ENCODE measurements at regions not wholly inside any gene's neighbourhood (a gene's known extent, or its start where the extent isn't known, plus 50 kb on each side); places are given as distances from the start of the nearest gene placed in this dataset.

DNA sequence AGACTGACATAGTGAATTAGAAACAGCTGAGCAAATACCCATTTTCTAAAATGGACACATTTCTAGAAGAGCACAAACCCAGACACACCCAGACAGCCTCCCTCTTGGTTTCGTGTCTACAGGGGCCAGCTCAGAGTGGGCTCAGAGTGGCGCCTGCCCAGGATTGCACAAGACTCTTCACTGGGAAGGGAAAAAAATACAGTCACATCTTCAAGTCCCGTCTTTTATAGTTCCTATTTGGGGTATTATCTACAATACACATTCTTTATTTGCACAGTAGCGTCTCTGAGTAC is 246.1 kb upstream of the AFDN start:
- no TSS peak for BruUV-seq (replicated peaks)
- ATAC-seq (no peak), FAIRE-seq (no peak), DNase-seq (ENCODE audit: extremely low read depth in 1 of 4, low spot score in 3 of 4) (no peak)
- H3K9me1 ChIP-seq (ENCODE audit: control insufficient read depth, insufficient read depth, low read length): no peaks in the 10 kb centered on the region
- POLR2A ChIA-PET: no interaction called here
- H3K79me2 ChIP-seq (ENCODE audit: control insufficient read depth, insufficient read depth, low read length): no peaks in the 10 kb centered on the region
- H3K36me3 ChIP-seq (ENCODE audit: control insufficient read depth, insufficient read depth, low read length): no peaks in the 10 kb centered on the region
- H4K20me1 ChIP-seq (replicated peaks; ENCODE audit: control insufficient read depth, insufficient read depth, low read length): no peaks in the 10 kb centered on the region
- no peaks in the 10 kb centered on the region; the same call in none of the 2 replicates for H3K9me3 ChIP-seq (replicated peaks; ENCODE audit: control insufficient read depth, insufficient read depth, low read depth, low read length)
- no peak overlapping the region for H3K9ac ChIP-seq (ENCODE audit: insufficient read depth in 1 of 2, low read depth in 2 of 2, low read length in 2 of 2)
- intact Hi-C loops (cut with micrococcal nuclease): no loop called here
- CTCF ChIA-PET (ENCODE audit: low intra/inter-chr PET ratio): no interaction called here
- no peak overlapping the region for H2AFZ ChIP-seq (ENCODE audit: low read depth, low read length)
- peaks cover 0 to 4% of the 10 kb centered on the region in 2 experiments; a peak in 1 of 5 replicates for H3K4me1 ChIP-seq (replicated peaks in 1 of 2; ENCODE audit: control insufficient read depth in 2 of 2, insufficient read depth in 2 of 2, low read length in 2 of 2)
- 0% methylated on average over 4 of the region's 4 CpGs for WGBS (ENCODE audit: insufficient coverage, low coverage, missing lambda C conversion rate)
- in situ Hi-C loops (cut with MboI): no loop called here
- H3K4me3 ChIP-seq: no peak overlapping the region
- peaks cover 0 to 34% of the 10 kb centered on the region in 2 experiments; a peak in 3 of 5 replicates for H3K27me3 ChIP-seq (ENCODE audit: control insufficient read depth in 2 of 2, insufficient read depth in 2 of 2, low read length in 2 of 2)
- H3K27ac ChIP-seq (ENCODE audit: extremely low read depth, low read depth, low read length): no peak overlapping the region
- H3K4me2 ChIP-seq (ENCODE audit: insufficient read depth, low read length): no peak overlapping the region
- TF ChIP-seq ZNF212 (CRISPR knock-in tag; IDR thresholded peaks at IDR 0.05) (no peak), SMARCA4 (IDR thresholded peaks at IDR 0.05) (no peak), CHD1 (IDR thresholded peaks at IDR 0.05; ENCODE audit: low read length) (no peak), BCL6 (CRISPR knock-in tag; IDR thresholded peaks at IDR 0.05) (no peak), TBL1XR1 (IDR thresholded peaks at IDR 0.05; ENCODE audit: low read length in 2 of 2) (no peak), SFPQ (IDR thresholded peaks at IDR 0.05; ENCODE audit: low read depth, low read length) (no peak), PHF8 (IDR thresholded peaks at IDR 0.05; ENCODE audit: borderline replicate concordance, low read length) (no peak), IFI16 (CRISPR knock-in tag; IDR thresholded peaks at IDR 0.05) (no peak), RCOR1 (IDR thresholded peaks at IDR 0.05; ENCODE audit: borderline replicate concordance in 1 of 2, low read depth in 2 of 2, low read length in 2 of 2) (no peak), BRD4 (IDR thresholded peaks at IDR 0.05) (no peak), ZNF232 (CRISPR knock-in tag; IDR thresholded peaks at IDR 0.05) (no peak)
- TF ChIP-seq, protein P1, sequence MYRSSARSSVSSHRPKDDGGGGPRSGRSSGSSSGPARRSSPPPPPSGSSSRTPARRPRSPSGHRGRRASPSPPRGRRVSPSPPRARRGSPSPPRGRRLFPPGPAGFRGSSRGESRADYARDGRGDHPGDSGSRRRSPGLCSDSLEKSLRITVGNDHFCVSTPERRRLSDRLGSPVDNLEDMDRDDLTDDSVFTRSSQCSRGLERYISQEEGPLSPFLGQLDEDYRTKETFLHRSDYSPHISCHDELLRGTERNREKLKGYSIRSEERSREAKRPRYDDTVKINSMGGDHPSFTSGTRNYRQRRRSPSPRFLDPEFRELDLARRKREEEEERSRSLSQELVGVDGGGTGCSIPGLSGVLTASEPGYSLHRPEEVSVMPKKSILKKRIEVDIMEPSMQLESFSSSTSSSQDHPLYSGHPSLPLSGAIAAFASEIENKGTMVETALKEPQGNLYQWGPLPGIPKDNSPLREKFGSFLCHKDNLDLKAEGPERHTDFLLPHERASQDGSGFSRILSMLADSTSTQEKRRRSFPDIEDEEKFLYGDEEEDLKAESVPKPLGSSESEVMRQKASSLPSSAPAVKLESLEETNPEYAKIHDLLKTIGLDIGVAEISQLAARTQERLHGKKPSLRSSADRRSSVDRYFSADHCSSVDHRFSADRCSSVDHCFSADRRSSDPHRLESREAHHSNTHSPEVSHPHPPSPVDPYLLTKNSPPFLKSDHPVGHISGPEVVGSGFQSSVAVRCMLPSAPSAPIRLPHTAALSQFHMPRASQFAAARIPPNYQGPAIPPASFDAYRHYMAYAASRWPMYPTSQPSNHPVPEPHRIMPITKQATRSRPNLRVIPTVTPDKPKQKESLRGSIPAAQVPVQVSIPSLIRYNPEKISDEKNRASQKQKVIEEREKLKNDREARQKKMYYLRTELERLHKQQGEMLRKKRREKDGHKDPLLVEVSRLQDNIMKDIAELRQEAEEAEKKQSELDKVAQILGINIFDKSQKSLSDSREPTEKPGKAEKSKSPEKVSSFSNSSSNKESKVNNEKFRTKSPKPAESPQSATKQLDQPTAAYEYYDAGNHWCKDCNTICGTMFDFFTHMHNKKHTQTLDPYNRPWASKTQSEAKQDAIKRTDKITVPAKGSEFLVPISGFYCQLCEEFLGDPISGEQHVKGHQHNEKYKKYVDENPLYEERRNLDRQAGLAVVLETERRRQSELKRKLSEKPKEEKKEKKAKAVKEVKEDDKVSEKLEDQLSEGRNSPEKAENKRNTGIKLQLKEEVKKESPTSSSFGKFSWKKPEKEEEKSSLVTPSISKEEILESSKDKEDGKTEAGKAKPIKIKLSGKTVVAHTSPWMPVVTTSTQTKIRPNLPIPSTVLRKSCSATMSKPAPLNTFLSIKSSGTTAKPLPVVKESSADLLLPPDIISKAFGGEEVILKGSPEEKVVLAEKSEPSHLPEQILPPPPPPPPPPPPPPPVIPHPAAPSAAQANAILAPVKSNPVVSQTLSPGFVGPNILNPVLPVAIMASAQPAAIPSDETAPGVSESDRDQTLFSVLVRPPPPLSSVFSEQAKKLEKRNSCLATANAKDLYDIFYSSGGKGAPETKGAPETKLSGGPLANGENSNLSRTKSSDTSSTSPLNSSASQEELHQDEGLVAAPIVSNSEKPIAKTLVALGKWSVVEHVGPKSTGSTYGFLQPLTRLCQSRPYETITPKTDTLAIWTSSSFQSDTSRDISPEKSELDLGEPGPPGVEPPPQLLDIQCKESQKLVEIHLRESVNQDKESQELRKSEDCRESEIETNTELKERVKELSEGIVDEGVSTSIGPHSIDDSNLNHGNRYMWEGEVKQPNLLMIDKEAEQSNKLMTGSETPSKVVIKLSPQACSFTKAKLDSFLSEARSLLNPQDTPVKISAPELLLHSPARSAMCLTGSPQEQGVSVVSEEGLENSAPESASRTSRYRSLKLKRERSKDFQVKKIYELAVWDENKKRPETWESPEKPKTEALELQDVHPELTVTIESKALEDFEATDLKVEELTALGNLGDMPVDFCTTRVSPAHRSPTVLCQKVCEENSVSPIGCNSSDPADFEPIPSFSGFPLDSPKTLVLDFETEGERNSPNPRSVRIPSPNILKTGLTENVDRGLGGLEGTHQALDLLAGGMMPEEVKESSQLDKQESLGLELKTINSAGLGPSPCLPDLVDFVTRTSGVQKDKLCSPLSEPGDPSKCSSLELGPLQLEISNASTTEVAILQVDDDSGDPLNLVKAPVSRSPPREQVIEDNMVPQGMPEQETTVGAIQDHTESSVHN (IDR thresholded peaks at IDR 0.05; ENCODE audit: borderline replicate concordance in 1 of 2, low read depth in 1 of 2): no peak
